Type B pancreatic cell (in vitro differentiated cells): ENCODE measurements at regions not wholly inside any gene's neighbourhood (a gene's known extent, or its start where the extent isn't known, plus 50 kb on each side); places are given as distances from the start of the nearest gene placed in this dataset.

Source experiments
- DNase-seq: peaks from one replicate; pipeline ENCODE4 v3.0.0; 2021; ENCODE audit warnings: mixed read lengths; ENCODE audit not compliant: unreplicated experiment; ENCODE audit errors: extremely low spot score
- H3K27ac Mint-ChIP-seq: 2 replicates; pipeline ENCODE4 v1.8.0; 2021; ENCODE audit warnings: mild to moderate bottlenecking, mixed read lengths
- H3K27me3 Mint-ChIP-seq: 2 replicates; pipeline ENCODE4 v1.8.0; 2021; ENCODE audit warnings: mixed read lengths
- H3K36me3 Mint-ChIP-seq: 2 replicates; pipeline ENCODE4 v1.8.0; 2021; ENCODE audit warnings: mixed read lengths
- H3K4me1 Mint-ChIP-seq: one replicate; pipeline ENCODE4 v1.8.0; 2021; ENCODE audit warnings: mixed read lengths; ENCODE audit not compliant: unreplicated experiment
- H3K4me3 Mint-ChIP-seq: 2 replicates; pipeline ENCODE4 v1.8.0; 2021; ENCODE audit warnings: mild to moderate bottlenecking, mixed read lengths
- H3K9me3 Mint-ChIP-seq: 2 replicates; pipeline ENCODE4 v1.8.0; 2021; ENCODE audit warnings: mixed read lengths
- CTCF ChIP-seq: fragments of 200-600 bp; sonication (generic); conservative IDR thresholded peaks from 2 replicates; pipeline ENCODE4 v1.5.0; 2021; ENCODE audit warnings: antibody characterized with exemption, mild to moderate bottlenecking

- Mint-ChIP-seq H3K27ac (no peak overlapping the region), H3K36me3 (no peaks in the 10 kb centered on the region), H3K9me3 (peaks cover 6% of the 10 kb centered on the region), H3K4me3 (no peak overlapping the region), H3K4me1 (peaks cover 1% of the 10 kb centered on the region), H3K27me3 (no peaks in the 10 kb centered on the region)
- no peak for TF ChIP-seq CTCF
- DNase-seq: no peak
Observed at GRCh38 chr6:8652710-8653109, 217.4 kb upstream of the SLC35B3 start.

GRCh38 chr6:8651998-8652397, 216.7 kb upstream of the SLC35B3 start:
- Mint-ChIP-seq H3K4me3 (no peak overlapping the region), H3K9me3 (peaks cover 6% of the 10 kb centered on the region), H3K4me1 (no peaks in the 10 kb centered on the region), H3K36me3 (no peaks in the 10 kb centered on the region), H3K27me3 (no peaks in the 10 kb centered on the region), H3K27ac (no peak overlapping the region)
- TF ChIP-seq CTCF: no peak
- no peak for DNase-seq

GRCh38 chr6:8645212-8645611, 209.9 kb upstream of the SLC35B3 start:
- Mint-ChIP-seq H3K4me3 (no peak overlapping the region), H3K4me1 (peaks cover 9% of the 10 kb centered on the region), H3K27ac (no peak overlapping the region), H3K9me3 (peaks cover 11% of the 10 kb centered on the region), H3K27me3 (no peaks in the 10 kb centered on the region), H3K36me3 (no peaks in the 10 kb centered on the region)
- no peak for DNase-seq
- no peak for TF ChIP-seq CTCF

GRCh38 chr6:8644306-8644705, 209.0 kb upstream of the SLC35B3 start:
- Mint-ChIP-seq H3K4me1 (peaks cover 9% of the 10 kb centered on the region), H3K4me3 (no peak overlapping the region), H3K9me3 (peaks cover 7% of the 10 kb centered on the region), H3K36me3 (no peaks in the 10 kb centered on the region), H3K27ac (no peak overlapping the region), H3K27me3 (no peaks in the 10 kb centered on the region)
- TF ChIP-seq CTCF: no peak
- no peak for DNase-seq

GRCh38 chr6:8642854-8643253, 207.5 kb upstream of the SLC35B3 start:
- no peak for DNase-seq
- no peaks in the 10 kb centered on the region for H3K36me3 Mint-ChIP-seq
- peaks cover 9% of the 10 kb centered on the region for H3K4me1 Mint-ChIP-seq
- no peaks in the 10 kb centered on the region for H3K27me3 Mint-ChIP-seq
- no peak overlapping the region for H3K4me3 Mint-ChIP-seq
- peaks cover 4% of the 10 kb centered on the region for H3K9me3 Mint-ChIP-seq
- H3K27ac Mint-ChIP-seq: no peak overlapping the region
- TF ChIP-seq CTCF: no peak

- Mint-ChIP-seq H3K4me3 (no peak overlapping the region), H3K36me3 (no peaks in the 10 kb centered on the region), H3K9me3 (peaks cover 4% of the 10 kb centered on the region), H3K27ac (no peak overlapping the region), H3K27me3 (no peaks in the 10 kb centered on the region), H3K4me1 (peaks cover 9% of the 10 kb centered on the region)
- TF ChIP-seq CTCF: no peak
- no peak for DNase-seq
Observed at GRCh38 chr6:8642131-8642530, 206.8 kb upstream of the SLC35B3 start.
